Cardiac muscle cell (in vitro differentiated cells and primary cell): ENCODE measurements at regions not wholly inside any gene's neighbourhood (a gene's known extent, or its start where the extent isn't known, plus 50 kb on each side); places are given as distances from the start of the nearest gene placed in this dataset.
"Not testable (repeated sequence)": the region's sequence is repeated elsewhere in the genome, so short reads cannot be mapped to it uniquely, and the experiment has no call there.

ENCODE experiments used
- DNase-seq, 2 donors: peaks; one replicate each; pipeline versions ENCODE4 v3.0.0 to v3.0.0-alpha.2; 2010 to 2017; ENCODE audit warnings: low read depth in 1 of 2, low spot score in 1 of 2
- H3K27ac ChIP-seq: fragments of 200-600 bp; sonication (generic); 2 replicates; pipeline ENCODE4 v1.5.1; 2016
- H3K27me3 ChIP-seq: fragments of 200-600 bp; sonication (generic); 2 replicates; pipeline ENCODE4 v1.6.0; 2016; ENCODE audit warnings: control low read depth
- H3K36me3 ChIP-seq: fragments of 200-600 bp; sonication (generic); 2 replicates; pipeline ENCODE4 v1.5.1; 2016; ENCODE audit warnings: control low read depth
- H3K4me1 ChIP-seq: fragments of 200-600 bp; sonication (generic); 2 replicates; pipeline ENCODE4 v1.8.1; 2017; ENCODE audit warnings: low read depth, mild to moderate bottlenecking, mixed run types
- H3K4me3 ChIP-seq: fragments of 200-600 bp; sonication (generic); 2 replicates; pipeline ENCODE4 v1.5.1; 2016; ENCODE audit warnings: mild to moderate bottlenecking
- H3K9me3 ChIP-seq: fragments of 200-600 bp; sonication (generic); 2 replicates; pipeline ENCODE4 v1.5.1; 2017; ENCODE audit warnings: low read depth, mild to moderate bottlenecking, control low read depth
- TF ChIP-seq, protein P1 (sequence below): IDR thresholded peaks from 2 replicates; pipeline ENCODE4 v1.5.1; 2012; ENCODE audit warnings: low read depth, mild to moderate bottlenecking, low read length

DNA sequence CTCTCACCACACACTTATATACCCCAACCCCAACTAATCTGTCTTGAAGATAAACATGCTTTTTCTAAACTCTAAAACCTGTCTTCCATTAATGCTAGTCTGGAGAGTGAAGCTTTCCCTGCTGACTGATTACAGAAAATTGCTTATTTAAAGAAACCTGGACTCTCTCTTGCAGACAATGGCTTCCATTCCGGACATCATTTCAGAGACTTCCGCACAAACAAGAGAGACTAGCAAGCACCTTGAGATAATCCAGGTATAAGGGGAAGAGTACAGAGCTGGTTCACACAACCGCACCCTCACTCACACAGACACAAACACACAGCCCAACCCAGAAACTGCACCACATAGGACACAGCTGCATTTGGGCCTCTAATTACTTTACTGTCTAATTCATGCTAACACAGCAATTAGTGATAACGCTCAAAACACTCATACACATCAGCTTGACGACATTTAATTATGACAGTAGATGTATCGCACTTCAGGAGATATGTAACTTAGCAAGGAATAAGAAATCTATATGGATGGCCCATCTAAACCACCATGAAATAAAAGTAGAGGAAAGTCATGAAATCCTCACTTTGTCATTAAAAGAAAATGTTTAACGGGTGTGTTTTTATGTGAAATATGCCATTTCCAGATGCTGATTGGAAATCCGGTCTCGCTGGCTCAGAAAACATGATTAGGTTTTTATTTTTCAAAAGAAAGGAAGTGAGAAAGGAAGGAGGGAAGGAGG lies 138.1 kb upstream of the JARID2 start:
- TF ChIP-seq, protein P1, sequence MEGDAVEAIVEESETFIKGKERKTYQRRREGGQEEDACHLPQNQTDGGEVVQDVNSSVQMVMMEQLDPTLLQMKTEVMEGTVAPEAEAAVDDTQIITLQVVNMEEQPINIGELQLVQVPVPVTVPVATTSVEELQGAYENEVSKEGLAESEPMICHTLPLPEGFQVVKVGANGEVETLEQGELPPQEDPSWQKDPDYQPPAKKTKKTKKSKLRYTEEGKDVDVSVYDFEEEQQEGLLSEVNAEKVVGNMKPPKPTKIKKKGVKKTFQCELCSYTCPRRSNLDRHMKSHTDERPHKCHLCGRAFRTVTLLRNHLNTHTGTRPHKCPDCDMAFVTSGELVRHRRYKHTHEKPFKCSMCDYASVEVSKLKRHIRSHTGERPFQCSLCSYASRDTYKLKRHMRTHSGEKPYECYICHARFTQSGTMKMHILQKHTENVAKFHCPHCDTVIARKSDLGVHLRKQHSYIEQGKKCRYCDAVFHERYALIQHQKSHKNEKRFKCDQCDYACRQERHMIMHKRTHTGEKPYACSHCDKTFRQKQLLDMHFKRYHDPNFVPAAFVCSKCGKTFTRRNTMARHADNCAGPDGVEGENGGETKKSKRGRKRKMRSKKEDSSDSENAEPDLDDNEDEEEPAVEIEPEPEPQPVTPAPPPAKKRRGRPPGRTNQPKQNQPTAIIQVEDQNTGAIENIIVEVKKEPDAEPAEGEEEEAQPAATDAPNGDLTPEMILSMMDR, result no peak
- no peak for DNase-seq
- Histone ChIP-seq H3K27me3 (no peaks in the 10 kb centered on the region), H3K9me3 (no peaks in the 10 kb centered on the region), H3K4me3 (no peak overlapping the region), H3K36me3 (no peaks in the 10 kb centered on the region), H3K27ac (no peak overlapping the region), H3K4me1 (no peaks in the 10 kb centered on the region)

DNA sequence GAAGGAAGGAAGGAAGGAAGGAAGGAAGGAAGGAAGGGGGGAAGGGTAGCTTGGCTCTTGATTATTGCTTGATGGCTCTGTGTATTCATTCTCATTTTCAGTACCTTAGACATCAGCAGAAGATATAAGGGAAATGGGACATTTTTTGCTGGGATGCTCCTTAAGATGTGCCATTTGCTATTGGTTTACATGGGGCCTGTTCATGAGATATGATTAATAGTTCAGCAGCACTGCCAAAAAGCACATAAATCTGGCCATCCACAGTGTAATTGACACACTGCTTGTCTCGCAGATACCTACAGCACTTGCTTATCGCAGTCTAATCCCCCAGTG lies 137.5 kb upstream of the JARID2 start:
- Histone ChIP-seq H3K4me1 (no peaks in the 10 kb centered on the region), H3K27me3 (no peaks in the 10 kb centered on the region)

DNA sequence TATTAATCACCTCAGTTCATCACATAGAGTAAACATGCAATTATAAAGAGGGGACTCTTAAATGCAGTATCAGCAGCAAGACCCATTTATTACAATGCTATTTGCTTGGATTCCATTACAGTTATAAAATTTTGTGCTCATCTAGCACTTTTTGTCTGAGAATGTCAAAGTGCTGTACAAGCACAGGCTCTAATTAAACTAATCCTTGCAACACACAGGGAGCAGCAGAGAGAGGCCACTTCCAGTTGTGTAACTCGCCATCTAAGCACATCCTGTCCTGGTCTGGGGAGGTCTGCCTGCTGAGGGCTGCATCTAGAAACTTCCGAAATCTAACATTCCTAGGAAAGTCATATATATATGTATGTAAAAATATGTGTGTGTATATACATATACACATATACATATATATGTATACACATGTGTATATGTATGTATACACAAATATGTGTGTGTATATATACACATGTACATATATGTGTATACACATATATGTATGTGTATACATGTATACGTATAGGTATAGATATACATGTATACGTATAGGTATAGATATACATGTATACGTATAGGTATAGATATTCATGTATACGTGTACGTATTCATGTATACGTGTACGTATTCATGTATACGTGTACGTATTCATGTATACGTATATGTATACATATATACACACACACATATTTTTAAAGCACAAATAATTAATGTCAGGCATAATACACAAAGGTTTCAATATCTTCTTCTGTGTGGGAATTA lies 136.4 kb upstream of the JARID2 start:
- H3K36me3 ChIP-seq, result no peaks in the 10 kb centered on the region
- H3K27me3 ChIP-seq, result no peaks in the 10 kb centered on the region
- H3K27ac ChIP-seq, result no peak overlapping the region
- no peaks in the 10 kb centered on the region for H3K4me1 ChIP-seq
- H3K4me3 ChIP-seq, result no peak overlapping the region
- TF ChIP-seq, protein P1, result no peak
- peak in 1 of 2 donors; percentile 57 for DNase-seq
- no peaks in the 10 kb centered on the region for H3K9me3 ChIP-seq

More for the DNA sequence above, 137.5 kb upstream of the JARID2 start:
- TF ChIP-seq, protein P1, result no peak
- no peak overlapping the region for H3K27ac ChIP-seq
- H3K36me3 ChIP-seq, result no peaks in the 10 kb centered on the region
- H3K4me3 ChIP-seq, result no peak overlapping the region
- no peak for DNase-seq
- no peaks in the 10 kb centered on the region for H3K9me3 ChIP-seq

DNA sequence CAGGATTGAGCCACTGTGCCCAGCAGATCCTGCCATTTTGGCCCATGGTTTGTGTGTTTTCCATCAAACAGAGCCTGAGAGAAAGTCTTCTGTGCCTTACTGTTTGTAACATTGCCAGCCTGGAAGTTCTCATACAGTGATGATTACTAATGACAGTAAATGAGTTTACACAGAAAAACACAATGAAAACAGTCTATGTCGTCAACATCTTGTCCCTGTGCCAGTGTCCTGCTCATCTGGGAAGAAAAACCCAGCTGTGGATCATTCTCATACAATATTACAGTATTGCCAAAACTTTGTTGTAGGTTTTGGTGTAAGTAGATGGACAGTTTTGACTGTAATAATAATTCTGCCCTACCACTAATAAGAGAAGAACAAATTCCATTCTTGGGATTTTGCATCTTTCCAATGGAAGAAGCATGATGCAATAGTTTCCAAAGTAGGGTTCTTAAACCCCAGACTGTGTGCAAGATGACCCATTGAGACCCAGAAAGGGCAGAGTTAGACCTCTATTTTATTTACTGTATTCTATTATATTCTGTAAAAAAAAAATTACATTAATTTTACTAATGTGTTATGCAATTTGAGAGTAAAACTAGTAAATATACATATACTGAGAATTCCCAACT lies 135.0 kb upstream of the JARID2 start:
- TF ChIP-seq, protein P1, result no peak
- H3K4me3 ChIP-seq, result no peak overlapping the region
- no peaks in the 10 kb centered on the region for H3K4me1 ChIP-seq
- no peaks in the 10 kb centered on the region for H3K36me3 ChIP-seq
- DNase-seq, result no peak
- no peak overlapping the region for H3K27ac ChIP-seq
- H3K27me3 ChIP-seq, result no peaks in the 10 kb centered on the region
- no peaks in the 10 kb centered on the region for H3K9me3 ChIP-seq

DNA sequence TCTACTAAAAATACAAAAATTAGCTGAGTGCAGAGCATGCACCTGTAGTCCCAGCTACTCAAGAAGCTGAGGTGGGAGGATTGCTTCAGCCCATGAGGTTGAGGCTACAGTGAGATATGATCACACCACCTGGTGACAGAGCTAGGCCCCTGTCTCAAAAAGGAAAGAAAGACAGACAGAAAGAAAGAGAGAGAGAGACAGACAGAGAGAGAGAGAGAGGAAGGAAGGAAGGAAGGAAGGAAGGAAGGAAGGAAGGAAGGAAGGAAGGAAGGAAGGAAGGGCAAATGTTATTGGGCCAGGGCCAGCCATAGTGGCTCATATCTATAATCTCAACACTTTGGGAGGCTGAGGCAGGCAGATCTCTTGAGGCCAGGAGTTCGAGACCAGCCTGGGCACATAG lies 134.3 kb upstream of the JARID2 start:
- not testable (repeated sequence) for H3K27me3 ChIP-seq, H3K9me3 ChIP-seq, H3K4me3 ChIP-seq, DNase-seq, H3K4me1 ChIP-seq, H3K27ac ChIP-seq, H3K36me3 ChIP-seq

DNA sequence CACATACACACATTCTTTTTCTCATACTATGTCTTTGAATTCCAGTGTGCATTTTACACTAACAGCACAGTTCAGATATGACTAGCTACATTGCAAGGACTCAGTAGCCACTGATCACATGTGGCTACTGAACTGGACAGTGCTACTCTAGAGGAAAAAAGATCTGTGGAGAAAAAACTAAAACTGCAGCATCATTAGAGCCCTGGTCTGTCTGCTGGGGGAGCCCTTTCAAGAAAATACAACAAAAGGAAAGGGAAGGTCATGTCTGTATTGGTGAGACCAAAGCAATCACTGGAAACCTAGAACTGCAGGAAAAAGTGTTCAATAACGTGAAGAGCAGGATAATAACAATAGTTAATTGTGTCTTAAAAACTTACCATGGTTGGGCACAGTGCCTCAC lies 132.3 kb upstream of the JARID2 start:
- Histone ChIP-seq H3K27ac (no peak overlapping the region), H3K36me3 (no peaks in the 10 kb centered on the region), H3K4me1 (no peaks in the 10 kb centered on the region), H3K4me3 (no peak overlapping the region), H3K27me3 (no peaks in the 10 kb centered on the region), H3K9me3 (no peaks in the 10 kb centered on the region)
- TF ChIP-seq, protein P1, result no peak
- DNase-seq, result no peak
